Upper lobe of left lung (tissue), 4 donors: ENCODE measurements at regions not wholly inside any gene's neighbourhood (a gene's known extent, or its start where the extent isn't known, plus 50 kb on each side); places are given as distances from the start of the nearest gene placed in this dataset.

Source experiments
- CTCF ChIP-seq, 6 experiments: fragments of 450-650 bp in 4 of 6; fragments of 200-600 bp in 2 of 6; sonication (generic) in 2 of 6; IDR thresholded peaks; one replicate each; pipeline ENCODE4 v1.5.1; 2016 to 2019; ENCODE audit warnings: antibody characterized with exemption in 6 of 6
- EP300 ChIP-seq, 4 donors: sonication (generic); formaldehyde crosslinking; IDR thresholded peaks; one replicate each; pipeline ENCODE4 v1.5.1; 2017; ENCODE audit warnings: antibody characterized with exemption in 4 of 4, control low read depth in 2 of 4
- POLR2A ChIP-seq, 4 donors: fragments of 450-650 bp; IDR thresholded peaks; one replicate each; pipeline ENCODE4 v1.5.1; 2016 to 2017; ENCODE audit warnings: antibody characterized with exemption in 4 of 4, mild to moderate bottlenecking in 2 of 4
- POLR2AphosphoS5 ChIP-seq, 2 donors: sonication (generic); formaldehyde crosslinking; IDR thresholded peaks; one replicate each; pipeline ENCODE4 v1.5.1; 2017; ENCODE audit warnings: antibody characterized with exemption in 2 of 2

GRCh38 chr9:28764532-28764931, 1191.3 kb upstream of the C9orf72 start:
- no peak for TF ChIP-seq POLR2A (IDR thresholded peaks at IDR 0.05)
- no peak for TF ChIP-seq CTCF (IDR thresholded peaks at IDR 0.05)
- no peak for TF ChIP-seq POLR2AphosphoS5 (IDR thresholded peaks at IDR 0.05)
- no peak for TF ChIP-seq EP300 (IDR thresholded peaks at IDR 0.05)
